GM12878 (cell line): ENCODE measurements at regions not wholly inside any gene's neighbourhood (a gene's known extent, or its start where the extent isn't known, plus 50 kb on each side); places are given as distances from the start of the nearest gene placed in this dataset.

ENCODE experiments used
- ATAC-seq: fragments of 200-7000 bp; cut with Tn5 transposase; 3 replicates; pipeline ENCODE4 v1.9.1; 2020; ENCODE audit warnings: mild to moderate bottlenecking, moderate library complexity
- BruUV-seq: library from RNA; stranded (reverse); fragments of 400-500 nt; replicated peaks from 2 replicates; lab custom pipeline; 2021; lab: Mats Ljungman, UMichigan
- CTCF ChIA-PET: fragments of 300-600 bp; sonication (Branson Sonifier 250); formaldehyde crosslinking; extraction: SDS; loops from one replicate; lab custom pipeline; 2021; ENCODE audit warnings: inconsistent platforms; lab: Yijun Ruan, JAX
- POLR2A ChIA-PET: fragments of 350-600 bp; formaldehyde crosslinking; extraction: SDS; loops from one replicate; lab custom pipeline; 2021; ENCODE audit warnings: inconsistent platforms; lab: Charles Lee
- RAD21 ChIA-PET: fragments of 300-600 bp; sonication (Branson Sonifier 250); formaldehyde crosslinking; loops from one replicate; lab custom pipeline; 2023; ENCODE audit warnings: antibody characterized with exemption; ENCODE audit not compliant: unreplicated experiment; lab: Charles Lee
- SMC1A ChIA-PET: fragments of 300-600 bp; sonication (Branson Sonifier 250); formaldehyde crosslinking; loops from one replicate; lab custom pipeline; 2023; ENCODE audit not compliant: unreplicated experiment, uncharacterized antibody; lab: Charles Lee
- DNase-seq: peaks from one replicate; pipeline ENCODE4 v3.0.0-alpha.2; 2011; ENCODE audit warnings: low read depth, low spot score
- FAIRE-seq: peaks from 3 replicates; lab custom pipeline; 2011; peaks lifted over from hg19 to GRCh38; lab: Jason Lieb, UNC
- H2AFZ ChIP-seq: 2 replicates; pipeline ENCODE4 v1.6.0; 2011; ENCODE audit warnings: low read depth, low read length, control low read depth; ENCODE audit not compliant: control insufficient read depth
- H3K27ac ChIP-seq: 2 replicates; pipeline ENCODE4 v1.5.1; 2011; ENCODE audit warnings: control low read depth; ENCODE audit not compliant: control insufficient read depth, insufficient read depth
- H3K27me3 ChIP-seq, 2 experiments: replicated peaks in 1 of 2; 2 replicates each; pipeline versions ENCODE4 v1.6.0 to v1.6.1; 2011; ENCODE audit warnings: low read length in 1 of 2; ENCODE audit not compliant: control insufficient read depth in 2 of 2, insufficient read depth in 2 of 2
- H3K36me3 ChIP-seq, 2 experiments: 2 replicates each; pipeline ENCODE4 v1.5.1; 2011; ENCODE audit warnings: low read length in 1 of 2; ENCODE audit not compliant: control insufficient read depth in 2 of 2, insufficient read depth in 2 of 2
- H3K4me1 ChIP-seq: 2 replicates; pipeline ENCODE4 v1.6.1; 2011; ENCODE audit warnings: mild to moderate bottlenecking, low read length, moderate library complexity, mixed read lengths; ENCODE audit not compliant: control insufficient read depth, insufficient read depth
- H3K4me2 ChIP-seq: 2 replicates; pipeline ENCODE4 v1.6.0; 2011; ENCODE audit warnings: control low read depth; ENCODE audit not compliant: control insufficient read depth, insufficient read depth
- H3K4me3 ChIP-seq: fragments of 200-600 bp; sonication (generic); 2 replicates; pipeline ENCODE4 v1.5.1; 2016
- H3K79me2 ChIP-seq: 2 replicates; pipeline ENCODE4 v1.6.0; 2011; ENCODE audit warnings: low read length; ENCODE audit not compliant: control insufficient read depth, insufficient read depth
- H3K9ac ChIP-seq: 2 replicates; pipeline ENCODE4 v1.8.0; 2011; ENCODE audit warnings: low read length, control low read depth, mixed read lengths; ENCODE audit not compliant: control insufficient read depth, insufficient read depth
- H3K9me3 ChIP-seq: replicated peaks from 3 replicates; pipeline ENCODE4 v1.5.1; 2011; ENCODE audit warnings: mild to moderate bottlenecking, low read length; ENCODE audit not compliant: control insufficient read depth, insufficient read depth
- H4K20me1 ChIP-seq: 2 replicates; pipeline ENCODE4 v1.6.0; 2011; ENCODE audit not compliant: control insufficient read depth, insufficient read depth
- CHD4 ChIP-seq: fragments of 200-600 bp; sonication (generic); IDR thresholded peaks from 2 replicates; pipeline ENCODE4 v1.6.1; 2016; ENCODE audit warnings: mild to moderate bottlenecking
- CREM ChIP-seq: IDR thresholded peaks from 2 replicates; pipeline ENCODE4 v1.6.1; 2014; ENCODE audit warnings: antibody characterized with exemption, low read depth
- EGR1 ChIP-seq, 2 experiments: IDR thresholded peaks; 1 replicate in 1 of 2; 2 replicates in 1 of 2; pipeline ENCODE4 v1.6.1; 2011 to 2012; ENCODE audit warnings: low read depth in 2 of 2, low read length in 2 of 2, borderline replicate concordance in 1 of 2, mild to moderate bottlenecking in 1 of 2, moderate library complexity in 1 of 2
- FOS ChIP-seq: IDR thresholded peaks from 3 replicates; pipeline ENCODE4 v1.6.1; 2011; ENCODE audit warnings: borderline replicate concordance; ENCODE audit not compliant: insufficient read length; ENCODE audit errors: extremely low read depth
- KAT2A ChIP-seq: conservative IDR thresholded peaks from 2 replicates; pipeline ENCODE4 v1.6.1; 2011; ENCODE audit warnings: low read depth, low read length; ENCODE audit not compliant: control insufficient read depth
- RELB ChIP-seq: fragments of 450-650 bp; IDR thresholded peaks from 2 replicates; pipeline ENCODE4 v1.6.1; 2017; ENCODE audit warnings: low read depth, mild to moderate bottlenecking, moderate library complexity
- RFX5 ChIP-seq: IDR thresholded peaks from 2 replicates; pipeline ENCODE4 v1.6.1; 2011; ENCODE audit warnings: low read depth, low read length, improper control_type of control experiment
- WGBS: methylation state at CpG from one replicate; pipeline ENCODE4 v1.1.6; 2016; ENCODE audit warnings: low lambda C conversion rate; ENCODE audit not compliant: insufficient replicate concordance, insufficient coverage; ENCODE audit errors: missing lambda C conversion rate; 5-methylcytosine and 5-hydroxymethylcytosine counted together
- in situ Hi-C: fragments of 300-500 bp; cut with MboI; formaldehyde crosslinking; loops from 9 replicates; pipeline ENCODE4 v1.14.3; 2018; ENCODE audit warnings: mixed read lengths
- intact Hi-C: fragments of 100-400 bp; cut with micrococcal nuclease; formaldehyde crosslinking; loops from one replicate; pipeline ENCODE4 v1.14.2; 2022; ENCODE audit not compliant: unreplicated experiment
- TF ChIP-seq, protein P1 (sequence below): fragments of 450-650 bp; IDR thresholded peaks from 2 replicates; pipeline ENCODE4 v1.6.1; 2016; ENCODE audit warnings: mild to moderate bottlenecking

- RAD21 ChIA-PET: interaction anchor here (0.6 kb wide), 1 partner anchor 10 kb away, joined by 3 read pairs; no protein-coding TSS in a partner anchor
These were observed 887.4 kb downstream of the REEP3 start for GRCh38 chr10:64408391-64409183.

More at GRCh38 chr10:64408391-64409183, 887.4 kb downstream of the REEP3 start:
- Histone ChIP-seq H3K27ac (no peak overlapping the region), H3K4me1 (no peaks in the 10 kb centered on the region), H3K9ac (no peak overlapping the region), H3K27me3 (no peaks in the 10 kb centered on the region), H3K4me3 (no peak overlapping the region), H3K36me3 (no peaks in the 10 kb centered on the region), H4K20me1 (no peaks in the 10 kb centered on the region), H3K79me2 (no peaks in the 10 kb centered on the region), H3K4me2 (no peak overlapping the region), H3K9me3 (no peaks in the 10 kb centered on the region), H2AFZ (no peak overlapping the region)
- CTCF ChIA-PET: no interaction called here
- FAIRE-seq (no peak), ATAC-seq (no peak), DNase-seq (no peak)
- intact Hi-C loops (no loop called here), in situ Hi-C loops (no loop called here)
- POLR2A ChIA-PET: interaction anchor here (0.6 kb wide), 2 partner anchors 73 to 343 kb away, joined by 3 read pairs; no protein-coding TSS in a partner anchor
- no TSS peak for BruUV-seq
- SMC1A ChIA-PET: no interaction called here
- no peak for TF ChIP-seq CHD4
- no peak for TF ChIP-seq RFX5
- no peak for TF ChIP-seq CREM
- TF ChIP-seq FOS: no peak
- no peak for TF ChIP-seq EGR1 (IDR thresholded peaks at IDR 0.05; ENCODE audit: borderline replicate concordance in 1 of 2, low read depth in 2 of 2, low read length in 2 of 2)
- TF ChIP-seq, protein P1, sequence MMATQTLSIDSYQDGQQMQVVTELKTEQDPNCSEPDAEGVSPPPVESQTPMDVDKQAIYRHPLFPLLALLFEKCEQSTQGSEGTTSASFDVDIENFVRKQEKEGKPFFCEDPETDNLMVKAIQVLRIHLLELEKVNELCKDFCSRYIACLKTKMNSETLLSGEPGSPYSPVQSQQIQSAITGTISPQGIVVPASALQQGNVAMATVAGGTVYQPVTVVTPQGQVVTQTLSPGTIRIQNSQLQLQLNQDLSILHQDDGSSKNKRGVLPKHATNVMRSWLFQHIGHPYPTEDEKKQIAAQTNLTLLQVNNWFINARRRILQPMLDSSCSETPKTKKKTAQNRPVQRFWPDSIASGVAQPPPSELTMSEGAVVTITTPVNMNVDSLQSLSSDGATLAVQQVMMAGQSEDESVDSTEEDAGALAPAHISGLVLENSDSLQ: no peak
- no peak for TF ChIP-seq RELB
- no peak for TF ChIP-seq KAT2A
- WGBS: 5% methylated on average over 3 of the region's 3 CpGs
